ENCODE measurements at regions not wholly inside any gene's neighbourhood (a gene's known extent, or its start where the extent isn't known, plus 50 kb on each side); places are given as distances from the start of the nearest gene placed in this dataset.

DNA sequence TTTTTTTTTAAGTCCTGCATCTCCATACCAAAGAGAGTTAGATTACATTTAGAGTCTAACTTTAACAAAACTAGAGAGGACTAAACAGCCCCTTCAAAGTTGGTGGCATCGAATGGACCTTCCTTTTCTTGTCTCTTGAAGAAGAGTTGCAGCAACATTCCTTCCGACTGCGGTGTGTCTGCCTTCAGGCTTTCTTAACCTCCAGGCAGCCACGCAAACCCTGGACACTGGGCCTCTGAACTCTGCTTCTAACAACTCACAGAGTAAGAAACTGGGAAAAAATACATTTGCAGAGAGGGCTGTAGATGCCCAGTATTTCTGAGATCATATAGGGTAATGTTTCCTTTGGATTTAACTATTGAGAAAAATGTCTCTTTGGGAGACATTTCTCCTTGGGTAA lies 120.5 kb upstream of the MAST4 start:
- TF ChIP-seq, protein P1, sequence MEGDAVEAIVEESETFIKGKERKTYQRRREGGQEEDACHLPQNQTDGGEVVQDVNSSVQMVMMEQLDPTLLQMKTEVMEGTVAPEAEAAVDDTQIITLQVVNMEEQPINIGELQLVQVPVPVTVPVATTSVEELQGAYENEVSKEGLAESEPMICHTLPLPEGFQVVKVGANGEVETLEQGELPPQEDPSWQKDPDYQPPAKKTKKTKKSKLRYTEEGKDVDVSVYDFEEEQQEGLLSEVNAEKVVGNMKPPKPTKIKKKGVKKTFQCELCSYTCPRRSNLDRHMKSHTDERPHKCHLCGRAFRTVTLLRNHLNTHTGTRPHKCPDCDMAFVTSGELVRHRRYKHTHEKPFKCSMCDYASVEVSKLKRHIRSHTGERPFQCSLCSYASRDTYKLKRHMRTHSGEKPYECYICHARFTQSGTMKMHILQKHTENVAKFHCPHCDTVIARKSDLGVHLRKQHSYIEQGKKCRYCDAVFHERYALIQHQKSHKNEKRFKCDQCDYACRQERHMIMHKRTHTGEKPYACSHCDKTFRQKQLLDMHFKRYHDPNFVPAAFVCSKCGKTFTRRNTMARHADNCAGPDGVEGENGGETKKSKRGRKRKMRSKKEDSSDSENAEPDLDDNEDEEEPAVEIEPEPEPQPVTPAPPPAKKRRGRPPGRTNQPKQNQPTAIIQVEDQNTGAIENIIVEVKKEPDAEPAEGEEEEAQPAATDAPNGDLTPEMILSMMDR (conservative IDR thresholded peaks at IDR 0.05), result no peak
- no peak for TF ChIP-seq EZH2 (IDR thresholded peaks at IDR 0.05; ENCODE audit: low read depth)

All from PC-9 (cell line).